Vagina (tissue), 2 donors: ENCODE measurements at regions not wholly inside any gene's neighbourhood (a gene's known extent, or its start where the extent isn't known, plus 50 kb on each side); places are given as distances from the start of the nearest gene placed in this dataset.
"Not testable (repeated sequence)": the region's sequence is repeated elsewhere in the genome, so short reads cannot be mapped to it uniquely, and the experiment has no call there.

ENCODE experiments used
- DNase-seq, 2 donors: peaks; one replicate each; pipeline ENCODE4 v3.0.0-alpha.2; 2017; ENCODE audit errors: extremely low spot score in 2 of 2
- H3K27ac ChIP-seq: fragments of 200-600 bp; sonication (generic); one replicate; pipeline ENCODE4 v1.5.1; 2019
- H3K27me3 ChIP-seq: fragments of 200-600 bp; sonication (generic); one replicate; pipeline ENCODE4 v1.5.1; 2019
- H3K36me3 ChIP-seq, 2 donors: fragments of 200-600 bp; sonication (generic); one replicate each; pipeline ENCODE4 v1.5.1; 2017 to 2019
- H3K4me1 ChIP-seq: fragments of 200-600 bp; sonication (generic); one replicate; pipeline ENCODE4 v1.5.1; 2019
- H3K4me3 ChIP-seq, 2 donors: fragments of 200-600 bp; sonication (generic); 1 replicate in 1 of 2; 2 replicates in 1 of 2; pipeline ENCODE4 v1.5.1; 2016 to 2019
- H3K9me3 ChIP-seq: fragments of 200-600 bp; sonication (generic); one replicate; pipeline ENCODE4 v1.5.1; 2019
- CTCF ChIP-seq, 3 experiments: fragments of 450-650 bp in 2 of 3; fragments of 200-600 bp in 1 of 3; sonication (generic) in 1 of 3; IDR thresholded peaks; one replicate each; pipeline ENCODE4 v1.5.1; 2017 to 2019; ENCODE audit warnings: antibody characterized with exemption in 3 of 3, mild to moderate bottlenecking in 2 of 3, moderate library complexity in 2 of 3
- POLR2A ChIP-seq, 2 donors: fragments of 450-650 bp; IDR thresholded peaks; one replicate each; pipeline ENCODE4 v1.6.1; 2017; ENCODE audit warnings: antibody characterized with exemption in 2 of 2, mild to moderate bottlenecking in 2 of 2, moderate library complexity in 2 of 2
- POLR2AphosphoS5 ChIP-seq, 2 donors: sonication (generic); formaldehyde crosslinking; IDR thresholded peaks; one replicate each; pipeline ENCODE4 v1.9.0; 2017; ENCODE audit warnings: antibody characterized with exemption in 2 of 2, mild to moderate bottlenecking in 2 of 2, low read depth in 1 of 2; ENCODE audit not compliant: insufficient read depth in 1 of 2
- intact Hi-C: fragments of 100-400 bp; cut with DNase I; formaldehyde crosslinking; loops from one replicate; pipeline ENCODE4 v1.15.1; 2023

- intact Hi-C loops = no loop called here
- no peak for DNase-seq
- TF ChIP-seq POLR2A (IDR thresholded peaks at IDR 0.05) (no peak), POLR2AphosphoS5 (IDR thresholded peaks at IDR 0.05; ENCODE audit: insufficient read depth in 1 of 2, low read depth in 1 of 2) (no peak), CTCF (IDR thresholded peaks at IDR 0.05) (no peak)
- Histone ChIP-seq H3K27me3 (no peaks in the 10 kb centered on the region), H3K4me1 (no peaks in the 10 kb centered on the region), H3K4me3 (no peak overlapping the region), H3K9me3 (no peaks in the 10 kb centered on the region), H3K36me3 (no peaks in the 10 kb centered on the region), H3K27ac (no peak overlapping the region)
These were observed 52.3 kb upstream of the PTPN12 start for GRCh38 chr7:77484785-77485184.

GRCh38 chr7:77482015-77482414, 55.1 kb upstream of the PTPN12 start:
- DNase-seq = no peak
- TF ChIP-seq POLR2AphosphoS5 (IDR thresholded peaks at IDR 0.05; ENCODE audit: insufficient read depth in 1 of 2, low read depth in 1 of 2) = peak in 1 of 2 donors; percentile 26
- TF ChIP-seq POLR2A (IDR thresholded peaks at IDR 0.05) = no peak
- Histone ChIP-seq H3K4me3 (no peak overlapping the region), H3K36me3 (no peaks in the 10 kb centered on the region), H3K9me3 (no peaks in the 10 kb centered on the region), H3K4me1 (no peaks in the 10 kb centered on the region), H3K27ac (no peak overlapping the region), H3K27me3 (no peaks in the 10 kb centered on the region)
- intact Hi-C loops = no loop called here

GRCh38 chr7:77481615-77482014, 55.5 kb upstream of the PTPN12 start:
- DNase-seq = no peak
- TF ChIP-seq POLR2AphosphoS5 (IDR thresholded peaks at IDR 0.05; ENCODE audit: insufficient read depth in 1 of 2, low read depth in 1 of 2) = no peak
- no peak for TF ChIP-seq POLR2A (IDR thresholded peaks at IDR 0.05)
- no peak for TF ChIP-seq CTCF (IDR thresholded peaks at IDR 0.05)
- Histone ChIP-seq H3K27me3 (no peaks in the 10 kb centered on the region), H3K27ac (no peak overlapping the region), H3K4me1 (no peaks in the 10 kb centered on the region), H3K4me3 (no peak overlapping the region), H3K9me3 (no peaks in the 10 kb centered on the region), H3K36me3 (no peaks in the 10 kb centered on the region)
- intact Hi-C loops = no loop called here

GRCh38 chr7:77480102-77480627, 56.9 kb upstream of the PTPN12 start:
- intact Hi-C loops, H3K27ac ChIP-seq, H3K27me3 ChIP-seq, DNase-seq, H3K4me1 ChIP-seq, H3K4me3 ChIP-seq, H3K9me3 ChIP-seq, H3K36me3 ChIP-seq: not testable (repeated sequence)

- Histone ChIP-seq H3K27ac (no peak overlapping the region), H3K36me3 (no peaks in the 10 kb centered on the region), H3K4me1 (no peaks in the 10 kb centered on the region), H3K4me3 (no peak overlapping the region), H3K27me3 (no peaks in the 10 kb centered on the region), H3K9me3 (no peaks in the 10 kb centered on the region)
- TF ChIP-seq CTCF (IDR thresholded peaks at IDR 0.05) (no peak), POLR2A (IDR thresholded peaks at IDR 0.05) (no peak), POLR2AphosphoS5 (IDR thresholded peaks at IDR 0.05; ENCODE audit: insufficient read depth in 1 of 2, low read depth in 1 of 2) (no peak)
- intact Hi-C loops = no loop called here
- no peak for DNase-seq
These were observed 57.5 kb upstream of the PTPN12 start for GRCh38 chr7:77479536-77480088.

GRCh38 chr7:77476871-77477270, 60.2 kb upstream of the PTPN12 start:
- H3K9me3 ChIP-seq = no peaks in the 10 kb centered on the region
- H3K36me3 ChIP-seq = no peaks in the 10 kb centered on the region
- TF ChIP-seq POLR2AphosphoS5 (IDR thresholded peaks at IDR 0.05; ENCODE audit: insufficient read depth in 1 of 2, low read depth in 1 of 2) (no peak), CTCF (IDR thresholded peaks at IDR 0.05) (no peak), POLR2A (IDR thresholded peaks at IDR 0.05) (no peak)
- no peaks in the 10 kb centered on the region for H3K4me1 ChIP-seq
- no peak overlapping the region for H3K4me3 ChIP-seq
- H3K27me3 ChIP-seq = no peaks in the 10 kb centered on the region
- DNase-seq = no peak
- intact Hi-C loops = no loop called here
- H3K27ac ChIP-seq = no peak overlapping the region
